NCI-H2196 treated with DMSO at 0.1 percent for 48 hours (cell line): ENCODE measurements at regions not wholly inside any gene's neighbourhood (a gene's known extent, or its start where the extent isn't known, plus 50 kb on each side); places are given as distances from the start of the nearest gene placed in this dataset.

Source experiments
- DNase-seq: peaks from one replicate; lab custom pipeline; 2025; ENCODE audit not compliant: unreplicated experiment; lab: John Stamatoyannopoulos, UW

DNA sequence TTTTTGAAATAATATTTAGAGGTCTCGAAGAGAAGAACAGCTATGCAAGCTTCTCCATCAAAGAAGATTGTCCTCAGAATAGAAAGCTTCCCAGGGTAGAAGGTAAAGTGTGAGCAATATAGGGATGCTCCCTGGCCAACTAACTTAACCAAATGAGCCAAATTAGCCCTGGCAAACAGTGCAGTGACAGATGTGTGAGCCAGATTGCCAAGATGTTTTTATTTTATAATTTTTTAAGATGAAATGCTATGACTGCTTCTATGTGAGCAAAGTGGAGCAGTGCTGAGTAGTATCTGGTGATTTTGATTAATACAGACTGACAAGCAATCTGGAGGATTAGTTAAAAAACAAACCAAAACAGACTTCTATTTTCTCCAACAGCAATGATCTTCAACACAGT, 202.1 kb downstream of the NOVA1 start:
- DNase-seq: no peak

GRCh38 chr14:26394150-26394810, 203.6 kb downstream of the NOVA1 start:
- DNase-seq: peak; percentile 5

DNA sequence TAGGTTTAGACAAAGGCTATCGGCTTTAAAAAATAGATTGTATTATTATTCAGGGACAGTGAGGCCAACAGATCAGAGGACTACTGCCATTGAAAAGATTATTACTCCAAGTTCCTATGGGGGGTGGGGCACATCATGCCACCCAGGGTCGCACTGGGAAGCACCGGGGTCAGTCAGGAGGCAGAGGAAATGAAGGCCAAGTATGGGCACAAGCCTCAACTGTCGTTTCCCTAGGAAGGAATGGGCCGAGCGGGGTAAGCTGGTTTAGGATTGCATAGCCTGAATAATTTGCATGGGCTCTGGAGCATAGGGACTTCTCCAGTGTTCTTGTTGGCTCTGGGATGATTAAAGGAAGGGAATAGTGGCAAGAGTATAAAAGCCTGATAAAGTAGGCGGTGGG, 205.3 kb downstream of the NOVA1 start:
- DNase-seq: no peak

GRCh38 chr14:26389646-26390508, 208.0 kb downstream of the NOVA1 start:
- no peak for DNase-seq

DNA sequence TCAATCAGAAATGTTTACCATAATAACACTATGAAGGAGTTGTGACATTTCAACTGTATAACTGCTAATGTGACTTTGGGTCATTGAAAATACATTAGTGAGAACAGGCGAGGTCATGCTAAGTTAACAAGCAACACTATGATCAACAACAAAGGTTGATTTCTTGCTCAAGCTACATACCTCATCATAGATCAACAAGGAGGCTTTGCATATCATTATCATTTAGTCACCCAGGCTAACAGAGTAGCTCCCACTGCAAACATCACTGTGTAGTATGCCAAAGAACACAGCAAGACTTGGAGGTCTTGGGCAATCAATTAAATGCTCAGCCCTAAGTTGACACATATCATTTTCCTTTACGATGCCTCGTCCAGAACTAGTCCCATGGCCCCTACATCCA, 212.5 kb downstream of the NOVA1 start:
- no peak for DNase-seq

- no peak for DNase-seq
Measured at GRCh38 chr14:26382901-26383685, 214.7 kb downstream of the NOVA1 start.

DNA sequence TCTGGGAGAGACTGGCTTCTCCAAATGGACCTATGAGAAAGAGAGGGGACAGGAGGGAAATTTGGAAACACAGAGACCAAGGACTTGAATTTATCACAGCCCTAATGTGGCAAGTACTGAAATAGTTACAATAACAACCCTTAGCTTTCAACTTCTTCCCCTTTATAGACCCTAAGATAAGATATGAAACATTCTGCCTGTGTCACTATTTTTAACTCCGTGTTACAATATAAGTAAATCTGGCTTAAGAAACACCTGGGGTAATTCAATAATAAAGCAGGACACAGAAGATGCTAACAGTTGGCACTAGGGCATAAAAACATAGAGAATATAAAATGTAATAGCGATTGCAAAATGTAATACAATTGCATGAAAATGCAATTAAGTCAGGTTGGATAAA, 216.4 kb downstream of the NOVA1 start:
- DNase-seq: no peak

GRCh38 chr14:26380637-26381036, 217.2 kb downstream of the NOVA1 start:
- DNase-seq: no peak

- no peak for DNase-seq
Measured at GRCh38 chr14:26379951-26380350, 217.9 kb downstream of the NOVA1 start.

- no peak for DNase-seq
Measured at GRCh38 chr14:26377150-26377549, 220.7 kb downstream of the NOVA1 start.

GRCh38 chr14:26370115-26370514, 227.7 kb downstream of the NOVA1 start:
- DNase-seq: no peak

DNA sequence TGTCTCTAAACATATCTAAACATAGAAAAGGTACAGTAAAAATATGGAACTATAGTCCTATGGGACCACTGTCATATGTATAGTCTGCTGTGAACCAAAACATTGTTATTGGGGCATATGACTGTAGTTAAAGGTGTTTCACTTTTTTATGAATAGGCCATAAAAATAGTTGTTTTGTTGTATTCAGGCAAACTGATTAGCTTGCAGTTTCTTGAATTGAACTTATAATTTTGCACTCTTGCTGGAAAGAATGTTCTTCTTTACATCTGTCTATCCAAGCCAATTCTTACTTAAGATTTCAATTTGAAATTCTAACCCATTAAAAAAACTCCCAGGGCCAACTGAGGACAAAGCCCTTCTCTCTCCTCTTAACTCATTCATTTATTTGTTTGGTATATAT, 234.1 kb downstream of the NOVA1 start:
- no peak for DNase-seq

GRCh38 chr14:26344596-26344995, 253.2 kb downstream of the NOVA1 start:
- no peak for DNase-seq

DNA sequence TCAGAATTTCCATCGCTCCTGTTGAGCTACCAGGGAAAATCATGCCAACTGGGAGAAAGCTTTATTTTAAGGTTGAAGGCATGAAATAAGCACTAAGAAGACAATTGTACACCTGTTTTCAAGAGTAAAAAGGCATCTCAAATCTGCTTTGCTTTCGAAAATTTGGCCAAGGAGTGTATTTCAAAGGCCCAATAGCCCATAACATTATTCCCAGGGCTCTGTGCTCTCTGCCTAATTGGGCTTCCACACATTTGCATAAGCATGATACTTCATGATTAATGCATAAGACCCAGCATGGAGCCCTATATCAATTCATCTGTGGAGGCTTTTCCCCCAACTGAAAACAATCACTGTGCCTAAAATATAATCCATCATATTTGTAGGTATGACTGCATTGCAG, 258.5 kb downstream of the NOVA1 start:
- DNase-seq: no peak

- DNase-seq: no peak
Measured at GRCh38 chr14:26338231-26338630, 259.6 kb downstream of the NOVA1 start.

GRCh38 chr14:26334288-26334687, 263.5 kb downstream of the NOVA1 start:
- no peak for DNase-seq

- no peak for DNase-seq
Measured at GRCh38 chr14:26332966-26333365, 264.9 kb downstream of the NOVA1 start.

GRCh38 chr14:26330982-26331381, 266.9 kb downstream of the NOVA1 start:
- no peak for DNase-seq

- DNase-seq: no peak
Measured at GRCh38 chr14:26328791-26329190, 269.0 kb downstream of the NOVA1 start.

DNA sequence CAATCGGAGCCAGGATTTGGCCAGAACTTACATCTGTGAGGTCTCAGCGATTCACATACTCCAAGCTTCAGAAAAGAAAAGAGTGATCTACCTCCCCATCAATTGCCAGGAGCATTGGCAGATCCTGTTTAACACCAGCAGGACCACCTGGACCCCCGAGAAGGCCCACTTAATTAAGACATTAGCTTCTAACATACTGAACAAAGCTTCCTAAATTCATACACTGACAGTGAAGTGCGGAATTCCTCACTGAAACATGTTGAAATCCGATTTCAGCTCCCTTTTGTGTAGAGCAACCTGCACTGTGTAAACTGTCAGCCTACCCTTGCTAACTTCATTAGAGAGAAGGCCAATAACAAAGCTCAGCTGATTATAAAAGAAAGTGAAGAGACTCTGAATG, 274.0 kb downstream of the NOVA1 start:
- no peak for DNase-seq

GRCh38 chr14:26320886-26321285, 276.9 kb downstream of the NOVA1 start:
- DNase-seq: no peak
